22Rv1 (cell line): ENCODE measurements at regions not wholly inside any gene's neighbourhood (a gene's known extent, or its start where the extent isn't known, plus 50 kb on each side); places are given as distances from the start of the nearest gene placed in this dataset.
A peak's percentile ranks its signal among the peaks of the same experiment; 100 is the strongest.

Experiments used
- H3K27ac ChIP-seq: fragments of 450-650 bp; 2 replicates; pipeline ENCODE4 v1.5.1; 2017
- CTCF ChIP-seq: fragments of 450-650 bp; IDR thresholded peaks from 2 replicates; pipeline ENCODE4 v1.5.1; 2017; ENCODE audit warnings: mild to moderate bottlenecking
- ZFX ChIP-seq: fragments of 450-650 bp; IDR thresholded peaks from 2 replicates; pipeline ENCODE4 v1.6.1; 2017; ENCODE audit warnings: antibody characterized with exemption, borderline replicate concordance

- no peak overlapping the region for H3K27ac ChIP-seq
- TF ChIP-seq CTCF (no peak), ZFX (no peak)
Observed at GRCh38 chr12:89775986-89776365, 67.3 kb upstream of the ATP2B1 start.

- no peak overlapping the region for H3K27ac ChIP-seq
- TF ChIP-seq CTCF (no peak), ZFX (no peak)
Observed at GRCh38 chr12:89775063-89775985, 66.7 kb upstream of the ATP2B1 start.

- no peak for TF ChIP-seq ZFX
- no peak for TF ChIP-seq CTCF
- no peak overlapping the region for H3K27ac ChIP-seq
Observed at GRCh38 chr12:89774645-89775044, 66.0 kb upstream of the ATP2B1 start.

GRCh38 chr12:89770391-89770790 lies 61.8 kb upstream of the ATP2B1 start:
- H3K27ac ChIP-seq = no peak overlapping the region
- TF ChIP-seq CTCF = no peak

- 0 out of 2 replicates have a peak, but pooled peaks have one; percentile 13 for TF ChIP-seq CTCF
- no peak for TF ChIP-seq ZFX
- H3K27ac ChIP-seq = no peak overlapping the region
Observed at GRCh38 chr12:89769483-89769818, 60.8 kb upstream of the ATP2B1 start.

- no peak for TF ChIP-seq ZFX
- TF ChIP-seq CTCF = no peak
- H3K27ac ChIP-seq = 0 out of 2 replicates have a peak overlapping the region, but pooled peaks have one; percentile 2
Observed at GRCh38 chr12:89768586-89769482, 60.2 kb upstream of the ATP2B1 start.
